ENCODE measurements at regions not wholly inside any gene's neighbourhood (a gene's known extent, or its start where the extent isn't known, plus 50 kb on each side); places are given as distances from the start of the nearest gene placed in this dataset.

- no peak for TF ChIP-seq CTCF (IDR thresholded peaks at IDR 0.05)
- TF ChIP-seq POLR2A (IDR thresholded peaks at IDR 0.05) = no peak
Observed at GRCh38 chr6:169960521-169960885, 209.1 kb downstream of the ERMARD start.

All from body of pancreas (tissue), 4 donors.